DND-41 (cell line): ENCODE measurements at regions not wholly inside any gene's neighbourhood (a gene's known extent, or its start where the extent isn't known, plus 50 kb on each side); places are given as distances from the start of the nearest gene placed in this dataset.

ENCODE experiments used
- ATAC-seq: fragments of 200-7000 bp; cut with Tn5 transposase; 3 replicates; pipeline ENCODE4 v1.9.1; 2021; ENCODE audit warnings: low read depth; ENCODE audit not compliant: insufficient read depth
- DNase-seq: peaks from one replicate; pipeline ENCODE4 v3.0.0-alpha.2; 2020
- H2AFZ ChIP-seq: 2 replicates; pipeline ENCODE4 v1.6.0; 2012; ENCODE audit warnings: low read depth, low read length
- H3K27ac ChIP-seq: 2 replicates; pipeline ENCODE4 v1.5.1; 2012; ENCODE audit warnings: low read length, inconsistent platforms
- H3K27me3 ChIP-seq: fragments of 200-600 bp; sonication (generic); 2 replicates; pipeline ENCODE4 v1.6.0; 2012; ENCODE audit warnings: low read length, mild to moderate bottlenecking, inconsistent platforms; ENCODE audit not compliant: insufficient read depth, poor library complexity
- H3K36me3 ChIP-seq: 2 replicates; pipeline ENCODE4 v1.5.1; 2012; ENCODE audit warnings: low read length, inconsistent platforms; ENCODE audit not compliant: insufficient read depth
- H3K4me1 ChIP-seq: 2 replicates; pipeline ENCODE4 v1.5.1; 2012; ENCODE audit warnings: mild to moderate bottlenecking, low read length; ENCODE audit not compliant: insufficient read depth
- H3K4me2 ChIP-seq: 2 replicates; pipeline ENCODE4 v1.6.0; 2012; ENCODE audit warnings: mild to moderate bottlenecking, moderate library complexity, low read length, inconsistent platforms; ENCODE audit not compliant: insufficient read depth
- H3K4me3 ChIP-seq, 2 experiments: fragments of 200-600 bp in 1 of 2; shearing (Covaris generic) in 1 of 2; 2 replicates each; pipeline ENCODE4 v1.5.1; 2012 to 2016; ENCODE audit warnings: inconsistent platforms in 2 of 2, low read length in 2 of 2, mild to moderate bottlenecking in 2 of 2, low read depth in 1 of 2, moderate library complexity in 1 of 2
- H3K79me2 ChIP-seq: 2 replicates; pipeline ENCODE4 v1.6.0; 2012; ENCODE audit warnings: low read length, inconsistent platforms; ENCODE audit not compliant: insufficient read depth
- H3K9ac ChIP-seq: 2 replicates; pipeline ENCODE4 v1.6.0; 2012; ENCODE audit warnings: low read depth, mild to moderate bottlenecking, inconsistent platforms, low read length, moderate library complexity
- H3K9me3 ChIP-seq: 2 replicates; pipeline ENCODE4 v1.5.1; 2012; ENCODE audit warnings: low read length, moderate library complexity, mild to moderate bottlenecking, inconsistent platforms; ENCODE audit not compliant: insufficient read depth, severe bottlenecking
- H4K20me1 ChIP-seq: 2 replicates; pipeline ENCODE4 v1.6.0; 2012; ENCODE audit warnings: low read length; ENCODE audit not compliant: insufficient read depth
- CTCF ChIP-seq: IDR thresholded peaks from 2 replicates; pipeline ENCODE4 v1.5.1; 2012; ENCODE audit warnings: borderline replicate concordance, low read length, moderate library complexity, mild to moderate bottlenecking; ENCODE audit not compliant: poor library complexity, severe bottlenecking; ENCODE audit errors: extremely low read depth
- EZH2 ChIP-seq: IDR thresholded peaks from 3 replicates; pipeline ENCODE4 v1.6.1; 2012; ENCODE audit warnings: borderline replicate concordance, low read depth, mild to moderate bottlenecking, moderate library complexity, low read length, inconsistent platforms; ENCODE audit not compliant: severe bottlenecking

- H3K4me1 ChIP-seq, result no peaks in the 10 kb centered on the region
- H3K9ac ChIP-seq, result no peak overlapping the region
- no peak overlapping the region for H3K4me3 ChIP-seq
- no peaks in the 10 kb centered on the region for H4K20me1 ChIP-seq
- no peak overlapping the region for H3K4me2 ChIP-seq
- no peak overlapping the region for H2AFZ ChIP-seq
- no peaks in the 10 kb centered on the region for H3K79me2 ChIP-seq
- H3K9me3 ChIP-seq, result no peaks in the 10 kb centered on the region
- no peaks in the 10 kb centered on the region for H3K36me3 ChIP-seq
- TF ChIP-seq EZH2, result no peak
- no peak for TF ChIP-seq CTCF
- no peak for DNase-seq
- H3K27ac ChIP-seq, result no peak overlapping the region
- no peak for ATAC-seq
- H3K27me3 ChIP-seq, result peaks cover 3% of the 10 kb centered on the region
Measured at GRCh38 chr1:78420688-78421087, 70.1 kb upstream of the PTGFR start.

GRCh38 chr1:78424720-78425119 is 66.1 kb upstream of the PTGFR start:
- Histone ChIP-seq H4K20me1 (no peaks in the 10 kb centered on the region), H3K27me3 (no peaks in the 10 kb centered on the region), H3K27ac (no peak overlapping the region), H3K9ac (no peak overlapping the region), H3K4me3 (no peak overlapping the region), H3K4me2 (no peak overlapping the region), H3K79me2 (no peaks in the 10 kb centered on the region), H3K4me1 (no peaks in the 10 kb centered on the region), H3K36me3 (no peaks in the 10 kb centered on the region), H3K9me3 (no peaks in the 10 kb centered on the region), H2AFZ (no peak overlapping the region)
- DNase-seq (no peak), ATAC-seq (no peak)
- TF ChIP-seq EZH2 (no peak), CTCF (no peak)

GRCh38 chr1:78426408-78426807 is 64.4 kb upstream of the PTGFR start:
- ATAC-seq (no peak), DNase-seq (no peak)
- H3K4me2 ChIP-seq, result no peak overlapping the region
- H4K20me1 ChIP-seq, result no peaks in the 10 kb centered on the region
- no peak overlapping the region for H3K27ac ChIP-seq
- H3K27me3 ChIP-seq, result no peaks in the 10 kb centered on the region
- TF ChIP-seq CTCF, result no peak
- no peak for TF ChIP-seq EZH2
- H3K9ac ChIP-seq, result no peak overlapping the region
- no peak overlapping the region for H3K4me3 ChIP-seq
- H3K9me3 ChIP-seq, result no peaks in the 10 kb centered on the region
- no peaks in the 10 kb centered on the region for H3K79me2 ChIP-seq
- H3K36me3 ChIP-seq, result no peaks in the 10 kb centered on the region
- no peaks in the 10 kb centered on the region for H3K4me1 ChIP-seq
- no peak overlapping the region for H2AFZ ChIP-seq

GRCh38 chr1:78427506-78427905 is 63.3 kb upstream of the PTGFR start:
- no peak overlapping the region for H3K4me3 ChIP-seq
- H3K4me1 ChIP-seq, result no peaks in the 10 kb centered on the region
- no peak overlapping the region for H2AFZ ChIP-seq
- H3K9ac ChIP-seq, result no peak overlapping the region
- ATAC-seq (no peak), DNase-seq (no peak)
- H3K9me3 ChIP-seq, result no peaks in the 10 kb centered on the region
- H3K27me3 ChIP-seq, result no peaks in the 10 kb centered on the region
- H3K36me3 ChIP-seq, result no peaks in the 10 kb centered on the region
- H4K20me1 ChIP-seq, result no peaks in the 10 kb centered on the region
- no peaks in the 10 kb centered on the region for H3K79me2 ChIP-seq
- TF ChIP-seq CTCF (no peak), EZH2 (no peak)
- H3K4me2 ChIP-seq, result no peak overlapping the region
- no peak overlapping the region for H3K27ac ChIP-seq
